ENCODE measurements at regions not wholly inside any gene's neighbourhood (a gene's known extent, or its start where the extent isn't known, plus 50 kb on each side); places are given as distances from the start of the nearest gene placed in this dataset.

DNA sequence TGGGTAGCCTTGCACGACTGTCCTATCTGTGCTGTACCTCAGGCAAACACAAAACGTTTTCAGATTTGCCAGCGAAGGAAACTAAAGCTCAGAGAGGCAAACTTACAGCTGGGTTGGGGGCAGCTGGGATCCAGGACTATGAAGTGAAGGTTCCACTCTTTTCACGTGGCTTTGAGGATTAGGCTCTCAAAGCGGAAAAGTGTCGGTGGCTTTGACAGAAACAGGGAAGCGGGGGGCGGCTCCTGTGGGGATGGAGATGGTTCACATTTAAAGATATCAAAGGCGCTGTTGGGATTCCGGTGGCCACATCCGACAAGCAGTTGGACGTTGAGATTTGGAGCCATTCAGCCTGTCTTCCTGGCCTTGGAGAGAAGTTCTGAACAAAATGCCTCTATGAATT lies 958.3 kb upstream of the ZNF722 start:
- POLR2A ChIA-PET: no interaction called here

DNA sequence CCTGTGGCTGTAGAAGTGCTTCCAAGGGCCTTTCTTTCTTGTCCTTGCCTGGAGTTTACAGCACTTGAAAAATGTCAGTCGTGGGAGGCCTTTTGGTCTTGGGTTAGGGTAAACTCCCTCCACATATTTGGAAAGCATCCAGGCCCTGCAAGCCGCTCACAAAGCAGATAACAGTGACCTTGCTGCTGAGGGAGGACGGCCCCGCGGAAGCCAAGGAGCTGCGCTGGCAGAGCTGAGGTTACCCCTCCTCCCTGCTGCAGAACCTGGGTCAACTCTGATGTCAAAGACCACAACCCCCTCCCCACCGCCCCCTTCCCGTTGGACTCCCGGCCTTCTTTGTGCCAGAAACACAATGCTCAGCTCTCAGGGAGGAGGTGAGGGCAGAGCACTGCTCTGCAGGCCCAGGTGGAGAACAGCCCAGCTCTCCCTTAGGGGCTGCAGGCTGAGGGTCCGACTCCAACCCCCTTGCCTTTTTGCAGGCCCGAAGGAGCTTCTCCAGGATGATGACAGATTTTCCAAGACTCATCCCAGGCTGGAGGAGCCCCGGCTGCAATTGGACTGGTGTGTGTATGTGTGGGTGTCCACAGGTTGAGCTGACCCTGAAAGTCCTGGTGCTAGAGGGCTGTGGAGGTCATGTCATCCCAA lies 957.6 kb upstream of the ZNF722 start:
- H3K9me3 Mint-ChIP-seq: peaks cover 65% of the 10 kb centered on the region
- POLR2A ChIA-PET: no interaction called here
- no peak overlapping the region for H3K4me3 Mint-ChIP-seq
- peaks cover 61% of the 10 kb centered on the region for H3K36me3 Mint-ChIP-seq
- DNase-seq (ENCODE audit: low spot score) (no peak), ATAC-seq (no peak)
- H3K27me3 Mint-ChIP-seq (ENCODE audit: low read depth): peaks cover 24% of the 10 kb centered on the region
- H3K27ac Mint-ChIP-seq: no peak overlapping the region
- TF ChIP-seq, protein P1, sequence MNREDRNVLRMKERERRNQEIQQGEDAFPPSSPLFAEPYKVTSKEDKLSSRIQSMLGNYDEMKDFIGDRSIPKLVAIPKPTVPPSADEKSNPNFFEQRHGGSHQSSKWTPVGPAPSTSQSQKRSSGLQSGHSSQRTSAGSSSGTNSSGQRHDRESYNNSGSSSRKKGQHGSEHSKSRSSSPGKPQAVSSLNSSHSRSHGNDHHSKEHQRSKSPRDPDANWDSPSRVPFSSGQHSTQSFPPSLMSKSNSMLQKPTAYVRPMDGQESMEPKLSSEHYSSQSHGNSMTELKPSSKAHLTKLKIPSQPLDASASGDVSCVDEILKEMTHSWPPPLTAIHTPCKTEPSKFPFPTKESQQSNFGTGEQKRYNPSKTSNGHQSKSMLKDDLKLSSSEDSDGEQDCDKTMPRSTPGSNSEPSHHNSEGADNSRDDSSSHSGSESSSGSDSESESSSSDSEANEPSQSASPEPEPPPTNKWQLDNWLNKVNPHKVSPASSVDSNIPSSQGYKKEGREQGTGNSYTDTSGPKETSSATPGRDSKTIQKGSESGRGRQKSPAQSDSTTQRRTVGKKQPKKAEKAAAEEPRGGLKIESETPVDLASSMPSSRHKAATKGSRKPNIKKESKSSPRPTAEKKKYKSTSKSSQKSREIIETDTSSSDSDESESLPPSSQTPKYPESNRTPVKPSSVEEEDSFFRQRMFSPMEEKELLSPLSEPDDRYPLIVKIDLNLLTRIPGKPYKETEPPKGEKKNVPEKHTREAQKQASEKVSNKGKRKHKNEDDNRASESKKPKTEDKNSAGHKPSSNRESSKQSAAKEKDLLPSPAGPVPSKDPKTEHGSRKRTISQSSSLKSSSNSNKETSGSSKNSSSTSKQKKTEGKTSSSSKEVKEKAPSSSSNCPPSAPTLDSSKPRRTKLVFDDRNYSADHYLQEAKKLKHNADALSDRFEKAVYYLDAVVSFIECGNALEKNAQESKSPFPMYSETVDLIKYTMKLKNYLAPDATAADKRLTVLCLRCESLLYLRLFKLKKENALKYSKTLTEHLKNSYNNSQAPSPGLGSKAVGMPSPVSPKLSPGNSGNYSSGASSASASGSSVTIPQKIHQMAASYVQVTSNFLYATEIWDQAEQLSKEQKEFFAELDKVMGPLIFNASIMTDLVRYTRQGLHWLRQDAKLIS (CRISPR knock-in tag; IDR thresholded peaks at IDR 0.05; ENCODE audit: borderline replicate concordance): no peak
- TF ChIP-seq NR3C1 (CRISPR knock-in tag; conservative IDR thresholded peaks at IDR 0.05; ENCODE audit: low read depth): no peak
- TF ChIP-seq, protein P2, sequence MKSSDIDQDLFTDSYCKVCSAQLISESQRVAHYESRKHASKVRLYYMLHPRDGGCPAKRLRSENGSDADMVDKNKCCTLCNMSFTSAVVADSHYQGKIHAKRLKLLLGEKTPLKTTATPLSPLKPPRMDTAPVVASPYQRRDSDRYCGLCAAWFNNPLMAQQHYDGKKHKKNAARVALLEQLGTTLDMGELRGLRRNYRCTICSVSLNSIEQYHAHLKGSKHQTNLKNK (CRISPR knock-in tag; IDR thresholded peaks at IDR 0.05): no peak
- TF ChIP-seq, protein P3, sequence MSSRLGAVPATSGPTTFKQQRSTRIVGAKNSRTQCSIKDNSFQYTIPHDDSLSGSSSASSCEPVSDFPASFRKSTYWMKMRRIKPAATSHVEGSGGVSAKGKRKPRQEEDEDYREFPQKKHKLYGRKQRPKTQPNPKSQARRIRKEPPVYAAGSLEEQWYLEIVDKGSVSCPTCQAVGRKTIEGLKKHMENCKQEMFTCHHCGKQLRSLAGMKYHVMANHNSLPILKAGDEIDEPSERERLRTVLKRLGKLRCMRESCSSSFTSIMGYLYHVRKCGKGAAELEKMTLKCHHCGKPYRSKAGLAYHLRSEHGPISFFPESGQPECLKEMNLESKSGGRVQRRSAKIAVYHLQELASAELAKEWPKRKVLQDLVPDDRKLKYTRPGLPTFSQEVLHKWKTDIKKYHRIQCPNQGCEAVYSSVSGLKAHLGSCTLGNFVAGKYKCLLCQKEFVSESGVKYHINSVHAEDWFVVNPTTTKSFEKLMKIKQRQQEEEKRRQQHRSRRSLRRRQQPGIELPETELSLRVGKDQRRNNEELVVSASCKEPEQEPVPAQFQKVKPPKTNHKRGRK (CRISPR knock-in tag; IDR thresholded peaks at IDR 0.05; ENCODE audit: borderline replicate concordance): no peak
- TF ChIP-seq NR1H2 (CRISPR knock-in tag; IDR thresholded peaks at IDR 0.05): no peak
- no peak for TF ChIP-seq FOXP1 (CRISPR knock-in tag; IDR thresholded peaks at IDR 0.05; ENCODE audit: borderline replicate concordance)
- TF ChIP-seq, protein P4, sequence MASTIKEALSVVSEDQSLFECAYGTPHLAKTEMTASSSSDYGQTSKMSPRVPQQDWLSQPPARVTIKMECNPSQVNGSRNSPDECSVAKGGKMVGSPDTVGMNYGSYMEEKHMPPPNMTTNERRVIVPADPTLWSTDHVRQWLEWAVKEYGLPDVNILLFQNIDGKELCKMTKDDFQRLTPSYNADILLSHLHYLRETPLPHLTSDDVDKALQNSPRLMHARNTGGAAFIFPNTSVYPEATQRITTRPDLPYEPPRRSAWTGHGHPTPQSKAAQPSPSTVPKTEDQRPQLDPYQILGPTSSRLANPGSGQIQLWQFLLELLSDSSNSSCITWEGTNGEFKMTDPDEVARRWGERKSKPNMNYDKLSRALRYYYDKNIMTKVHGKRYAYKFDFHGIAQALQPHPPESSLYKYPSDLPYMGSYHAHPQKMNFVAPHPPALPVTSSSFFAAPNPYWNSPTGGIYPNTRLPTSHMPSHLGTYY (CRISPR knock-in tag; IDR thresholded peaks at IDR 0.05): no peak
- TF ChIP-seq, protein P5, sequence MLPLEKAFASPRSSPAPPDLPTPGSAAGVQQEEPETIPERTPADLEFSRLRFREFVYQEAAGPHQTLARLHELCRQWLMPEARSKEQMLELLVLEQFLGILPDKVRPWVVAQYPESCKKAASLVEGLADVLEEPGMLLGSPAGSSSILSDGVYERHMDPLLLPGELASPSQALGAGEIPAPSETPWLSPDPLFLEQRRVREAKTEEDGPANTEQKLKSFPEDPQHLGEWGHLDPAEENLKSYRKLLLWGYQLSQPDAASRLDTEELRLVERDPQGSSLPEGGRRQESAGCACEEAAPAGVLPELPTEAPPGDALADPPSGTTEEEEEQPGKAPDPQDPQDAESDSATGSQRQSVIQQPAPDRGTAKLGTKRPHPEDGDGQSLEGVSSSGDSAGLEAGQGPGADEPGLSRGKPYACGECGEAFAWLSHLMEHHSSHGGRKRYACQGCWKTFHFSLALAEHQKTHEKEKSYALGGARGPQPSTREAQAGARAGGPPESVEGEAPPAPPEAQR (CRISPR knock-in tag; IDR thresholded peaks at IDR 0.05): no peak
- CTCF ChIA-PET: no interaction called here
- no peaks in the 10 kb centered on the region for H3K4me1 Mint-ChIP-seq

More for the DNA sequence above, 958.3 kb upstream of the ZNF722 start:
- Mint-ChIP-seq H3K27me3 (ENCODE audit: low read depth) (peaks cover 24% of the 10 kb centered on the region), H3K4me3 (no peak overlapping the region), H3K36me3 (peaks cover 68% of the 10 kb centered on the region), H3K4me1 (no peaks in the 10 kb centered on the region), H3K9me3 (peaks cover 71% of the 10 kb centered on the region), H3K27ac (no peak overlapping the region)
- no peak for DNase-seq (ENCODE audit: low spot score)
- ATAC-seq: no peak
- TF ChIP-seq NR1H2 (CRISPR knock-in tag; IDR thresholded peaks at IDR 0.05): no peak
- CTCF ChIA-PET: no interaction called here

DNA sequence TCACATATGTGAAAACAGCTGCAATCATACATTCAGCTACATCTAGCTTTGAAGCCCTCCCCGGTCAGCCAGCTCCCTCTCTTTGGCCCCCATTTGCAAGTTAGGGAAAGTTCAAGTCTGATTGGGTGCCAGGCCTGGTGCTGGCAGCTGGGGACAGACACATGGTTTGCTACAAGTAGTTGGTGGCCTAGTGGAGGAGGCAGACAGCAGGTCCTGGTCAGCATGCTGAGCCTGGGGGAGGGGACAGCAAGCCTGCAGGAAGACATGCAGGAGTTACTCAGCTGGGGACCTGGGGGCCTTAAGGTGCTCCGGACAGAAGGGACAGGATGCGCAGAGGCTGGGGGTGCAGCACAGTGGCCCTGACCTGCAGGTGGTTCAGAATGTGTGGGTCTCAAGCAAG lies 956.9 kb upstream of the ZNF722 start:
- TF ChIP-seq, protein P1 (CRISPR knock-in tag; IDR thresholded peaks at IDR 0.05; ENCODE audit: borderline replicate concordance): no peak
- peaks cover 24% of the 10 kb centered on the region for H3K27me3 Mint-ChIP-seq (ENCODE audit: low read depth)
- peaks cover 67% of the 10 kb centered on the region for H3K9me3 Mint-ChIP-seq
- ChIA-PET POLR2A (no interaction called here), CTCF (no interaction called here)
- H3K36me3 Mint-ChIP-seq: peaks cover 57% of the 10 kb centered on the region
- no peak overlapping the region for H3K4me3 Mint-ChIP-seq
- no peak for DNase-seq (ENCODE audit: low spot score)
- no peak overlapping the region for H3K27ac Mint-ChIP-seq
- H3K4me1 Mint-ChIP-seq: no peaks in the 10 kb centered on the region
- no peak for ATAC-seq

Measured in WTC11 (cell line).